Colonic mucosa (tissue), 4 donors: ENCODE measurements at regions not wholly inside any gene's neighbourhood (a gene's known extent, or its start where the extent isn't known, plus 50 kb on each side); places are given as distances from the start of the nearest gene placed in this dataset.
"Not testable (repeated sequence)": the region's sequence is repeated elsewhere in the genome, so short reads cannot be mapped to it uniquely, and the experiment has no call there.

ENCODE experiments used
- DNase-seq: peaks from one replicate; pipeline ENCODE4 v3.0.0-alpha.2; 2020
- H3K27ac ChIP-seq: fragments of 200-600 bp; one replicate; pipeline ENCODE4 v1.8.0; 2021
- H3K27me3 ChIP-seq: fragments of 200-600 bp; one replicate; pipeline ENCODE4 v1.8.0; 2021
- H3K36me3 ChIP-seq: fragments of 200-600 bp; one replicate; pipeline ENCODE4 v1.8.0; 2021
- H3K4me1 ChIP-seq: fragments of 200-600 bp; one replicate; pipeline ENCODE4 v1.8.0; 2021; ENCODE audit warnings: mild to moderate bottlenecking
- H3K4me3 ChIP-seq: fragments of 200-600 bp; one replicate; pipeline ENCODE4 v1.8.0; 2021
- H3K9ac ChIP-seq, 2 donors: one replicate each; pipeline ENCODE4 v1.7.0; 2013; ENCODE audit warnings: control low read depth in 2 of 2, low read depth in 2 of 2, low read length in 2 of 2
- H3K9me3 ChIP-seq: fragments of 200-600 bp; one replicate; pipeline ENCODE4 v1.8.0; 2021
- intact Hi-C: fragments of 100-400 bp; cut with DNase I; formaldehyde crosslinking; loops from one replicate; pipeline ENCODE4 v1.14.1; 2022
- TF ChIP-seq, protein P1 (sequence below): fragments of 200-600 bp; IDR thresholded peaks from one replicate; pipeline ENCODE4 v1.8.0; 2022; ENCODE audit warnings: antibody characterized with exemption, mild to moderate bottlenecking
- donor health status: healthy.
- donor health status: DM: no; HTN: no; CAD: no.
- donor health status: DM: no; HTN: no; CAD: no.

GRCh38 chr7:123327661-123328060, 127.9 kb upstream of the SLC13A1 start:
- TF ChIP-seq, protein P1, sequence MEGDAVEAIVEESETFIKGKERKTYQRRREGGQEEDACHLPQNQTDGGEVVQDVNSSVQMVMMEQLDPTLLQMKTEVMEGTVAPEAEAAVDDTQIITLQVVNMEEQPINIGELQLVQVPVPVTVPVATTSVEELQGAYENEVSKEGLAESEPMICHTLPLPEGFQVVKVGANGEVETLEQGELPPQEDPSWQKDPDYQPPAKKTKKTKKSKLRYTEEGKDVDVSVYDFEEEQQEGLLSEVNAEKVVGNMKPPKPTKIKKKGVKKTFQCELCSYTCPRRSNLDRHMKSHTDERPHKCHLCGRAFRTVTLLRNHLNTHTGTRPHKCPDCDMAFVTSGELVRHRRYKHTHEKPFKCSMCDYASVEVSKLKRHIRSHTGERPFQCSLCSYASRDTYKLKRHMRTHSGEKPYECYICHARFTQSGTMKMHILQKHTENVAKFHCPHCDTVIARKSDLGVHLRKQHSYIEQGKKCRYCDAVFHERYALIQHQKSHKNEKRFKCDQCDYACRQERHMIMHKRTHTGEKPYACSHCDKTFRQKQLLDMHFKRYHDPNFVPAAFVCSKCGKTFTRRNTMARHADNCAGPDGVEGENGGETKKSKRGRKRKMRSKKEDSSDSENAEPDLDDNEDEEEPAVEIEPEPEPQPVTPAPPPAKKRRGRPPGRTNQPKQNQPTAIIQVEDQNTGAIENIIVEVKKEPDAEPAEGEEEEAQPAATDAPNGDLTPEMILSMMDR = no peak
- intact Hi-C loops = no loop called here

DNA sequence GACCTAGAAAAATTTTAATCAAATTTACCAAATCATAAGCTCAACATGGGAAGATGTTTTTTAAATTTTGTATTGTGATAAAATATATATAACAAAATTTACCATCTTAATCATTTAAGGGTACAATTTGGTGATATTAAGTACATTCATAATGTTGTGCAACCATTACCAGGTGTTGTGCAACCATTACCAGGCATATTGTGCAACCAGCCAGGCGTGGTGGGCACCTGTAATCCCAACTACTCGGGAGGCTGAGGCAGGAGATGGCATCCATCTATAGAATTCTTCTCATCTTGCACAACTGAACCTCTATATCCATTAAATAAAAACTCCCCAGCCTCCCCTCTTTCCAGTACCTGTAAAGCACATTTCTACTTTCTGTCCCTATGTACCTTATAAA, 124.5 kb upstream of the SLC13A1 start:
- Histone ChIP-seq H3K9ac (no peak overlapping the region), H3K4me3 (no peak overlapping the region), H3K9me3 (no peaks in the 10 kb centered on the region), H3K4me1 (no peaks in the 10 kb centered on the region), H3K27ac (no peak overlapping the region), H3K27me3 (no peaks in the 10 kb centered on the region), H3K36me3 (no peaks in the 10 kb centered on the region)
- intact Hi-C loops = no loop called here
- TF ChIP-seq, protein P1 = no peak
- no peak for DNase-seq

More at GRCh38 chr7:123327661-123328060, 127.9 kb upstream of the SLC13A1 start:
- H3K27ac ChIP-seq = no peak overlapping the region
- no peak overlapping the region for H3K4me3 ChIP-seq
- no peaks in the 10 kb centered on the region for H3K9me3 ChIP-seq
- no peak overlapping the region for H3K9ac ChIP-seq
- no peaks in the 10 kb centered on the region for H3K27me3 ChIP-seq
- no peaks in the 10 kb centered on the region for H3K36me3 ChIP-seq
- DNase-seq = no peak
- H3K4me1 ChIP-seq = no peaks in the 10 kb centered on the region

- no peak for DNase-seq
- no peak overlapping the region for H3K4me3 ChIP-seq
Measured at GRCh38 chr7:123323689-123324088, 123.9 kb upstream of the SLC13A1 start.

GRCh38 chr7:123321578-123321977, 121.8 kb upstream of the SLC13A1 start:
- H3K9me3 ChIP-seq, H3K4me1 ChIP-seq, DNase-seq: not testable (repeated sequence)

More at GRCh38 chr7:123323689-123324088, 123.9 kb upstream of the SLC13A1 start:
- no peak overlapping the region for H3K9ac ChIP-seq
- no peaks in the 10 kb centered on the region for H3K27me3 ChIP-seq
- no peaks in the 10 kb centered on the region for H3K9me3 ChIP-seq
- TF ChIP-seq, protein P1 = no peak
- intact Hi-C loops = no loop called here
- no peaks in the 10 kb centered on the region for H3K36me3 ChIP-seq
- no peaks in the 10 kb centered on the region for H3K4me1 ChIP-seq
- no peak overlapping the region for H3K27ac ChIP-seq

GRCh38 chr7:123319911-123320310, 120.1 kb upstream of the SLC13A1 start:
- TF ChIP-seq, protein P1 = no peak
- no peaks in the 10 kb centered on the region for H3K4me1 ChIP-seq
- H3K27me3 ChIP-seq = no peaks in the 10 kb centered on the region
- no peaks in the 10 kb centered on the region for H3K9me3 ChIP-seq
- H3K36me3 ChIP-seq = no peaks in the 10 kb centered on the region
- no peak overlapping the region for H3K4me3 ChIP-seq
- no peak overlapping the region for H3K27ac ChIP-seq
- no peak overlapping the region for H3K9ac ChIP-seq
- DNase-seq = no peak
- intact Hi-C loops = no loop called here

More at GRCh38 chr7:123321578-123321977, 121.8 kb upstream of the SLC13A1 start:
- H3K27ac ChIP-seq, H3K36me3 ChIP-seq, intact Hi-C loops, H3K4me3 ChIP-seq, H3K9ac ChIP-seq, H3K27me3 ChIP-seq: not testable (repeated sequence)

- no peak for DNase-seq
- no peaks in the 10 kb centered on the region for H3K4me1 ChIP-seq
- intact Hi-C loops = no loop called here
- TF ChIP-seq, protein P1 = no peak
- no peak overlapping the region for H3K27ac ChIP-seq
- H3K27me3 ChIP-seq = no peaks in the 10 kb centered on the region
- H3K9ac ChIP-seq = no peak overlapping the region
- H3K36me3 ChIP-seq = no peaks in the 10 kb centered on the region
- H3K4me3 ChIP-seq = no peak overlapping the region
- H3K9me3 ChIP-seq = no peaks in the 10 kb centered on the region
Measured at GRCh38 chr7:123314886-123315285, 115.1 kb upstream of the SLC13A1 start.
